SKM-1 treated with dmso at 0.1 percent for 144 hours (cell line): ENCODE measurements at regions not wholly inside any gene's neighbourhood (a gene's known extent, or its start where the extent isn't known, plus 50 kb on each side); places are given as distances from the start of the nearest gene placed in this dataset.

ENCODE experiments used
- DNase-seq: peaks from one replicate; lab custom pipeline; 2025; ENCODE audit not compliant: unreplicated experiment; lab: John Stamatoyannopoulos, UW

DNA sequence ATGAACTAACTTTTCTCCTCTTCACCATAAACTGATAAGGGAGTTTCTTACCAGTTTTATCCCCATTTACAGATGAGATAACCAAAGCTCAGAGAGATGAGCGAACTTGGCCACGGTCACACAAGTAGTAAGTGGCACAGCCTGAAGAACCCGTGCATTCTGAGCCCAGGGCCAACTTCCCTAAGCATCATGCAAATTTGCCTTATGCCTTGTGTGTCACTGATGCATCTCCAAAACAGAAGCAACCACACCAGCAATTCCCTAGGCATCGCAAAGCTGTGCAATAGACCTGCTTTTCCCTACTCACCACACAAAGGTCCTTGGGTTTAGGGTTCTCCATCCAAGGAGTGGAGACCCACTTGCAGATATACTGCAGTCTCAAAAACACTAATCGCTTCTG is 304.5 kb upstream of the KAZN start:
- no peak for DNase-seq

DNA sequence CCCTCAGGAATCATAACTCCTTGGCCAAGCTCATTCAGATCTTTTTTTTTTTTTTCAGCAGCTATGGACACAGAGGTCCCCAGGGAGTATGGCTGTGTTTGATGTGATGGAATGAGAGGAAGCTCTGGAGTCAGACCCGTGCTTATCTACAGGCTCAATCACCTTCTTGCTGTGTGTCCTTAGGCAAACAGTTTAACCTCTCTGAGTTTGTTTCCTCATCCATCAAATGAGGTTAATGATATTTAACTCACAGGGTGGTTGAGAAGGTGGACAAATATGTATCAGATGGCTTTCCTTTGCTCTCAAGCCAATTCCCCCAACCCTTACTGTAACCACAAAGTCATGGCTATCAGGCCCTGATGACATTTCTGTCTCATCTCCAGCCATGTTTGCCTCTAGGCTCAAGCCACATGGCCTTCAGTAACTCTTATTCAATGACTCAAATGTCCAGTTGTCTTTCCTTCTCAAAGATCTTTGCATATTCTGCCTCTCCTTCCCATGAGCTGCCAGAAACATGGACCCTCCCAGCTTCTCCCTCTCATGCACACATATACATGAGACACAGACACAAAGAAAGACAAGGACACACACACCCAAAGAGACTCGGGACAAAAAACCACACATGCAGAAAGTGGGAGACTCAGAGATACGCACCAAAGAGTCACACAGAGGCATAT is 303.5 kb upstream of the KAZN start:
- DNase-seq: no peak

DNA sequence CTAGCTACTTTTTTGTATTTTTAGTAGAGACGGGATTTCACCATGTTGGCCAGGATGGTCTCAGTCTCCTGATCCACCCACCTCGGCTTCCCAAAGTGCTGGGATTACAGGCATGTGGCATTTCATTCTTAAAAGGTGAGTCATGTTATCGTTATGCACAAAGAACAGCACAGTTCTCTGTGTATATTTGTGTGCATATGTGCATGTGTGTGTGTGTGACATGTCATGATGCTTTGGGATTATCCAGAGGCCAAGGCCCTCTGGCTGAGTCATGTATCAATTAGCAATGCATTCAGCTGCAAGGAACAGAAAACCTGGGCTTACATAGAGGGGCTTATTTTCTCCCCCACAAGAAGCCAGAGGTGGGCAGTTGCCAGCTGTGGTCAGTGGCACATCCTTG is 301.7 kb upstream of the KAZN start:
- DNase-seq: no peak

DNA sequence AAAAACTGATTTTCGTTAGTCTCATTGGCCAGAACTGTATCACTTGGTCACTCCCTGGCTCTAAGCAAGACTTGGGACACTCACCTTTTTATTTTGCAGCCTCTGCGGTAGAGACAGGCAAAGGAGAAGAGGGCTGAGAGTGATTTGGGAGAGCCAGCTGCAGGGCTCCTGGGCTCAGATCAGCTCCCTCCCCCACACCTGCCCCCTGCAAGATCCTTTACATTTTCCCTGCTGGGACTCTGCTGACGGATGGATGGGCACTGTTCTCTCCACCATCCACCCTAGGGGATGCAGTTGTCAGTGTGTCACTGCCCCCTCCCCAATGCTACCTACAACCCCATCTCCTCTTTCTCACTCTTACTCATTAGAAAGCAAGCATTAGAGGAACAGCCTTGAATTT is 301.1 kb upstream of the KAZN start:
- no peak for DNase-seq

DNA sequence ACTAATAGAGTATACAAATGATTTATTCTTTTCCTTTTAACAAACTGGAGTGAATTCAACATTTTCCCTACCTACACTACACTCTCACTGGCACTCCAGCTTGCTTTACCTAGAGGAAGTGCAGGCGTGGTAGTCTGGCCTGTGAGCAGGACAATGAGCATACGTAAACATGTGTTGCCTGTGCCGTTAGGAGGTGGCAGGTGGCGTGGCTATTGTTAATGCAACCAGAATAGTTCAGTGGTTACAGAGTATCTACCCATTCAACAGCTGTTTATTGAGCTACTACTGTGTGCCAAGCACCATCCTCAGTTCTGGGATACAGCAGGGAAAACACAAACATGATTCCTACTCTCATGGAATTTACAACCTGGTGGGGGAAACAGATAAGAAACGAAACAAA is 299.7 kb upstream of the KAZN start:
- DNase-seq: no peak

DNA sequence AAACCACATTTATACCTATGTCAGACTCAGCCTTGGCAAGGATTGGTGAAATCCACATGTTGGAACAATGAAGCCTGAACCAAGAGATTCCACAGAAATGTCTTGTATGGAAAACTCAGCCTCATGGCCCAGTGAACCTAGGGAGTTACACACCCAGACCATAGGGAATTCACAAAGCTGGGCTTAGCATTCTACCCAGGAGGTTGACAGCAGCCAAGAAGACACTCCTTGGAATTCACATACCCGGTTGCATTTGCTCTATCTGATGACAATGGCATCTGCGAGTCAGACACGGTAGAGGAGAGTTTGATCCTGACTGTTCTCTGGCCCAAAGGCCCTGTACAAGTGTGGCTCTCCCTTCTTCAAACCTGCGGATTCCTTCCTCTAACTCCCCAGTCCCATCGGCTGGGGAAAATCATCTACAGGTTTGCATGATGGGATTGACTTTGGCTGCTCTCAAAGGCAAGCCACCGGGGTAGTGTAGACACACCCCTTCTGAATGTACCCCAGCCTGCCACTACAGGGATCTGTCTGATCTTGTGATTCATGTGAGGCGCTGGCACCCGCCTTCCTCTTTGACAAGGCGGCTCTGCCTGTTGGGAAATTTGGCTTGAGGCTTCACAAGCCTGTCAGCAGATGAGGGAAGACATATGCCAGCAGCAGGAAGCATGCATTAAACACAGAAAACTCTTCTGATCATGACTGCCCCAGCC is 297.3 kb upstream of the KAZN start:
- no peak for DNase-seq

DNA sequence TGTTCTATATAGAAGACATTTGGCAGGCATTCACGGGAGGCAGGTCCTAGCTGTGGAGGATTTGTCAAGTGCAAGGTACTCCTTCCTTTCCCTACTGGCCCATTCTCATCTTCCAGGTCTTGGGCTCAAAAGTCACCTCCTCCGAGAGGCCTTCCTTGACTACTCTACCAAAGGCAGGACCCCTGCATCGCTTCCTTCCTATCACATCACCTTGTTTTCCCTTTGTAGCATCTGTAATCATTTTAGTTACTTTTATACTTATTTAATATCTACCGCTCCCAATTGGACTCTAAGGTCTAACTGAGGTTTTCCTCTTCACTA is 296.8 kb upstream of the KAZN start:
- DNase-seq: no peak

DNA sequence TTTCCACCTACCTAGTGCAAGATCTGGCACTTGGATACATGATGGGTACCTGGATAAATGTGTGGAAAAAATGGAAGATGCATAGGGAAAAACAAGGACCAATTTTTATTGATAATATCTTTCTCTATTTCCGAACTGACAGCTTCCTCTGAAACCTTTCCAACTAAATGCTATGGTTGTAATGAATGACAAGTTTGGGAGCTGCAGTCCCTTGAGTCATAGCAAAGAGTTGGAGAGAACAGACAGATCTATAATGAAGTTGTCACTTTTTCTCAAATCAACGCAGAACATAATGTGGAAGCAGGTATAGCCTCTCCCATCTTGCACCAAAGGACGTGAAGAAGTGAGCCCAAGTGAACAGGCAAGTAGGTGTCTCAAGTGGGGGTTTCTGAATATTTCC is 296.5 kb upstream of the KAZN start:
- DNase-seq: no peak

DNA sequence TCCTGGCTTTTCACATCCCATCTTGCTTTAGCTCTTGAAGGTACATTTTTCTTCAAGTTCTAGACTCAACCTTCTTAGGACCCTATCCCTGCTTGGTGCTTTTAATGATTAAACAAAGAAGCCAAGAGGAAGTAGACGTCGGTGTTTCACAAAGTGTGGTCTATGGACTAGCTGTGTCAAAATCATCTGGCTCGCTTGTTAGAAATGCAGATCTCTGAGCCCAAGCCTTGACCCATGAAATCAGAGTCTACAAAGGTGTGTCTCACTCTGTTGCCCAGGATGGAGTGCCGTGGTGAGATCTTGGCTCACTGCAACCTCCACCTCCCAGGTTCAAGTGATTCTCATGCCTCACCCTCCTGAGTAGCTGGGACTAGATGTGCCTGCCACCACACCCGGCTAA is 295.5 kb upstream of the KAZN start:
- no peak for DNase-seq

DNA sequence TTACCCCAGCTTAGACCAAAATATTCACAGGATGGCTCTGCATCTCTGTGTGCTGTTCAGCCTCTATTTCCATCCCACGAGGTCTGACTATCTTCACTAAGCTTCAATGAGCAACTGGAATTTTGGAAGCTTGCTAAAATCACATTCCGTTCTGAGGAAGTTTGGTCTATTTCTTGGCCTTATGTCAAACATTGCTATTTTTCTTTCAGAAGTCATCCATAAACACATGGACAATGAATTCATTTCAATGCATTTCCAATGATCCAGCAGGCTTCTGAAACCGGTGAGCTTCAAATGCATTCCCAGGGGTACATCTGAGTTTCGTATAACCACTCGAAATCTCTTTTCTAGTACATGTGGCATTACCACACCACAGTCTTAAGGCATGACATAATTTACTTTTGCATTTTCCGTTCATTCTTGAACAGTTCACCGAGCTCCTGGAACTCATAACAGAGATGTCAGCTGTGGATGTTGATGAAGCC is 294.1 kb upstream of the KAZN start:
- DNase-seq: no peak

DNA sequence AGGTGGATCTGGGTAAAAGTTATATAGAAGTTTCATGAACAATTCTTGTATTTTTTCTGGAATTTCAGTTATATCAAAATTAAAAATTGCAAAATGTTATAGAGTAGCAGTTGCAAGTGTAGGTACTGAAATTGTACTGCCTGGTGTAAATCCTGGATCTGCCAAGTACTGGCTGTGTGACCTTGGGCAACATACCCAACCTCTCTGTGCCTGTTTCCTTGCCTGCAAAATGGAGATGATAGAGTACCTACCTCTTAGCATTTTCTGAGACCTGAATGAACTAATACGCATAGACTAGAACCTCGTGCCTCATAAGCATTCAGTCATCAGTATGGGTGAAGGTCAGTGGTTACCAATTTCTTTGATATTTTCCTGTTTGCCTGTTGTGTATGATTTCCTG is 290.0 kb upstream of the KAZN start:
- DNase-seq: no peak

DNA sequence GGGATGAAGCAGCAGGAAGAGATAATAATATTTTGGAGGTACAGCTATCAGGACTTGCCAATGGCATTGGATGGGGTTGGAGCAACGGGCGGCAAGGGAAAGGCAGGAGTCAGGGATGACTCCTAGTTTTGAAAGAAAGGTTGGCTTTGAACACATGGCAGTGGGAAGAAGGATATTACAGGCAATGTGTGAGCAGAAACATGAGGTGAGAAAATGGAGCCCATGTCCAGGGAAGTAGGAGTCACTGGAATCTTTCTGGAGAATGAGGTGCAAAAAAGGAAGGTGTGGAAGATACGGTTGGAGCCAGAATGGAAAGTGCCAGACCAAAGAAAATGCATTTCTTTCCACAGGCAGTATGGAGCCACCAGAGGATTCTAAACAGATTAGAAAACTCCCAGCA is 288.5 kb upstream of the KAZN start:
- no peak for DNase-seq

DNA sequence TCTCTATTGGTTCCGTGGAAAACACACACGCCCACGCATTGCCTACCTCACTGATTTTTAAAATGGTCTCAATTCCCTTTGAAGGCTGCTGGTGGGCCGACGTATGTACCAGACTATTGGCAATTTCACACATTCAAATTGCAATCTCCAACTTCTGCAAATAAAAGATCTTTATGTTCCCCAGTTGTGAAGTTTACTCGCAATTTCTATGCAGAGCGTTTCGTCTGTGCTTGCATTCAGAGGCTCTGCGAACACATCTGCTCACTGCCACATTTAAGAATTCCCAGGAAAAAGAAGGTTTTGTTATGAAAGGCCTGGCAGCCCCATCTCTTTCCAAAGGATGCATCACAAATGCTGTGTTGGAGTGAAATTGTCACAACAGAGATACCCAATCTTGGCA is 288.0 kb upstream of the KAZN start:
- no peak for DNase-seq

DNA sequence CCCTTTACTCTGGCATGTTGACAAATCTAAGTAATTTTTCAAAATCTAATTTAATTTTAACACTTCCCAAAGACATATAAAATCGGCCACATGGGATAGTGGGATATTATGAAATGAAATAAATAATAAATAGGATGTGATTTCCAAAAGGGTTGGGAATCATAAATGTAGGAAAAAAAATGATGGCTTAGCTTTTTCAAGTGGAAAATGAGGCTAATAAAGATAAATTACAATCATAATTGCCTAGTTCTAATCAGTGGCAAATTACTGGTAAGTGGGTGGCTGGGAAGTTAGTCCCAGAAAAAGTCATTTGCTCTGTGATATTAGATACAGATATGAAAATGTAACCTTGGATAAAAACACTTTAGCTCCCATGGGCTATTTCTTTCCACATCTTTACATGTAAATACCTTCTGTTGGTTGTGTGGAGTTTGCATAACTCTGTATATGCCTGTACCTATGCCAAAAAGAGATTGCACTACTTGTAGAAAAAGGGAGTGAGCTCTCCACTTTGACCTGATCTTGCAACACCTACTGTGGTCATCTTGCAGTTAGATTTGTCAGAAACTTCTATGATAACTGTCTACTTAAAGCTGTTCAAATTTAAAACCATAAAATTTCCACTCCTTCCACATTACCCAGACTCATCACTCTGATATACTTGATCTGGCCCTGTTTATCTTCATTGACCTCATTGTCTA is 284.6 kb upstream of the KAZN start:
- no peak for DNase-seq

DNA sequence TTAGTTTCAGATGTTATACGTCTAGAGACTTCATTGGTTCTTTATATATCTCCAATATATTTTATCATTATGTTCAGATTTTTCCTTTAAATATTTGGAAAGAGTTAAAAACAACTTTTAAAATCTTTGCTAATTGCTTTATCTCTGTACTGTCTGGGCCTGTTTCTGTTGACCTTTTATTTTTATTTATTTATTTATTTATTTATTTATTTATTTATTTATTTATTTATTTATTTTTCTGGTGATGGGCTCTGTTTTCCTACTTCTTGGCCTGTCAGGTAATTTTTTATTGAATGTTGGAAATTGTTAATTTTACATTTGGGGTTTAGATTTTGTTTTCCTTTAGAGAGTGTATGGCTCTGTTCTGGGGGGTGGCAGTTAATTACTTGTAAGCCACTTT is 279.7 kb upstream of the KAZN start:
- no peak for DNase-seq

DNA sequence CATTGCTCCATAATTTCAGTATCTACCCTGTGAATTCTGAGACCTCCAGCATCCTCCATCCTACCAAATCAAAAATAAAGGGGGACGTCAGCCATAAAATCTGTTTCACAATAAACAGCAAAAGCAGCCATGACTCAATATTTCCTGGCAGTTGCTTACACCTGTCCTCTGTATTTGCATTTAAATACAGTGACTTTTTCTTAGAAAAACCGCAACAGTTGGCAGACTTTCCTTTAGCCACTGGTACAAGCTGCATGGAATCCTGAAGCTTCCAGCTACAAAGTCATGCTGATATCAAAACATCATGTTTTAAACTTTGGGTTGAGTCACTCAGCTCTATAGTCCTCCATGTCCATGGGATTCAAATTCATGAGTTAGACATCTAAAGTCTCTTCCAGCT is 278.0 kb upstream of the KAZN start:
- DNase-seq: no peak

DNA sequence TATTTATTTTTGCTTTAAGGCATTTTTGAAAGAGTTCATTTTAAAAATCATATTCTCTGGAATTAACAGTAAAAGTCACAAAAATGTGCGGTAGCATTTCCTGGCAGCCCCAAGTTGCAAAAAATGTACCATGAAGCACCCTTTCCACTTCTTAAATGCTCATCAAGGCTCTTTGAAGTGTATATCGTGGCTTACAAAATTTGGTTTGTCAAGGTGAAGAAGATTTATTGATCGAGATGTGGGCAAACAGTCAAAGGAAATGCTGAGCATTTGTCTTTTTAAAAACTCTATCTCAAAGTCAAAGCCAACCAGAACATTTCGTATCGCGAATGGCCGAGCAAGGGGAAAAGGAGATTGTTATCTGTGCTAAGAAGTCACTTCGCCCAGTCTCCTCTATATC is 277.5 kb upstream of the KAZN start:
- no peak for DNase-seq

DNA sequence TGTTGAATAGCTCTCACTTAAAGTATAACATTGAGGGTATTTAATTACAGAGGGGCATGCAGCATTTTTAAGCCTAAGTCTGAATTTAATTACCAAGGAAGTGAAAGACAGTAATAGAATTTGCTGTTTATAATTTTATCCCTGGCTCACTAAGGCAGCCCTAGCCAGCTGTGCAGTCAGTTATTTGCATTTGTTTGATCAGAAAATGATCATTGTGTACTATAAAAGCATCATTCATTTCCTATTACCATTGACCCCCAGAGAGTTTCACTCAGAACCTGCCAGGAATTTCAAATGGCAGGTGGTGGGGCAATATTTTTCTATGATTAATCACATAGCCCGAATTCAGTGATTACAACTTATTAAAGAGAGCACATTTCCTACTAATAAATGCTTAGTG is 277.1 kb upstream of the KAZN start:
- no peak for DNase-seq

DNA sequence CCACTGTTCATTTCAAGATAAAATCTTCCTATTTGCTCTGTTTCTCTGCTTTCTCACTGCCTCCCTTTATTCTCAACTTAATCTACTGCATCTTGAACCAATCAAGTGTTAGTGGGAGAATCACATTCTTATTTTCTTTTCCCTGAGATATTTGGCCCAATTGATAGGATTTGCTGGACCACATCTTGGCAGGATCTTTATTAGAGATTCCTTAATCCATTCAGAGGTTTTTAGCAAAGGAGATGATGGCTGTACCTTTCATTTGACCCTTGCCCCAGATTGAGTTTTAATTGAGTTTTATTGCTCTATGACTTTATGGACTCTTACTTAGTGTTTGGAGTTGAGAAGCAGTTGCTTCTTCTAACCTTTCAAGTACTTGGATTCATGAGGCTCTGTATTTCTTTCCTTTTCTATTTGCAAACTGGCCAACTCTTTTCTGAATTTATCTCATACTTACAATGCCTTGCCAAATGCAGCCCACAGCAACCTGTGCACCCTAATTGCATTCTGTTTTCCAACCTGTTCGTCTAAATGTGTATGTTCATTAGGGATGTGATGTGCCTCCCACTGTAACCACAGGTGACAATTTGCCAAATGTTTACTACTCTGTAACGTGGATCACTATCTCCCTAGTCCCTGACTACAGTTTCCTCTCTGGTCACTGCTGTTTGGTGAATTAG is 274.8 kb upstream of the KAZN start:
- DNase-seq: no peak

DNA sequence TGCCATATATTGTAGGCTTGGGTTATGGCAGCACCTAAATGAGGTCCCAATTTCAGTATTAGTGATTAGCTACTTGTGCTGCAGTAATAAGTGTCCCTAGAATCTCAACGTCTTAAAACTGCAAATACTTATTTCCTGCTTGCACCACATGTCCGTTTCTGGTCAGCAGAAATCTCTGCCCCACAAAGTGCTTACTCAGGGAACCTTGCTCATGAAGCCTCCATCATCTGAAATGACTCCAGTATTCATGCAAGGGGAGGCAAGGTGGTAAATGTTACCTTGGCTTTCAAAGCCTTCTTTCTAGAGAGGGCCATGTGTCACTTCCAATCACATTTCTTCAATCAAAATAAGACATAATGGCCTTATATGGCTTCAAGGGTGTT is 274.2 kb upstream of the KAZN start:
- no peak for DNase-seq

DNA sequence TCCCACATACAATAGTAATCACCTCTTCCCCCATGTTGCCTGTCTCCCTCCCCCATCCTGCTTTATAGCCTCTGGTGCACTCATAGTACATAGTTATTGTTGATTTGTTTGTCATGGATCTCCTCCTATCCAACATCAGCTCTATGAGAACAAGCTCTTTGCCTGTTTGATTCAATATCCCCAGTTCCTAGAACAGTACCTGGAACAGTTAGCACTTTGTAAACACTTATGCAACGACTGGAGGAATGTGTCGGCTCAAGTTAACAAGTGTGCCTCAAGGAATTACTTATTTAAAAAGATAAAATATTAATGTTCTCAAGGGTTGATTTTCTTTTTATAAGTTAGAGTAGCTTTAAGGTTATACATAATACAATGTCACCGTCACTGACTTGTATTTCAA is 271.6 kb upstream of the KAZN start:
- DNase-seq: no peak

DNA sequence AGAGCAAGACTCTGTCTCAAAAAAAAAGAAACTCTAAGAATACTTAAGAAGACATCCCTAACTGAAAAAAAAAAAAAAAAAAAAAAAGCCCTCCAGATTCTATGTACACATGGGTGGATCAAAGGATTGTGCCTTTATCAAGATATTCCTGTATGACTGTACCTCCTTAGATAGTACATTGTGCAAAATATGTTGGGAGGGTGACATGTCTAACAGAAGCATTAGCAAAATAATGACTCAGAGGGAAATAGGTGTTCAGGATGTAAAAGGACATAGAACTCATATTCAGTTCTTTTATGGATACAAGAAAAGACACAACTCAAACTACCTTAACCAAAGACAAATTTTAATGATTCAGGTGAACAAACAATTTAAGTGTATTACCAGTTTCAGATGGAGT is 269.8 kb upstream of the KAZN start:
- DNase-seq: no peak
